Activated CD4-positive, alpha-beta T cell treated with anti-CD3 and anti-CD28 coated beads, Interleukin-2, amount 50 U/mL, for 4 hours (primary cell): ENCODE measurements at regions not wholly inside any gene's neighbourhood (a gene's known extent, or its start where the extent isn't known, plus 50 kb on each side); places are given as distances from the start of the nearest gene placed in this dataset.
A peak's percentile ranks its signal among the peaks of the same experiment; 100 is the strongest.
"Not testable (repeated sequence)": the region's sequence is repeated elsewhere in the genome, so short reads cannot be mapped to it uniquely, and the experiment has no call there.

ENCODE experiments used
- DNase-seq, 2 experiments: peaks; one replicate each; pipeline ENCODE4 v3.0.0-alpha.2; 2020

GRCh38 chr10:47711428-47711827 lies 52.0 kb downstream of the SYT15B start:
- DNase-seq = not testable (repeated sequence)

GRCh38 chr10:47710443-47710842 lies 52.9 kb downstream of the SYT15B start:
- not testable (repeated sequence) for DNase-seq

GRCh38 chr10:47705698-47706414 lies 57.5 kb downstream of the SYT15B start:
- peak; percentile 65 to 70 for DNase-seq

GRCh38 chr10:47701285-47701684 lies 62.1 kb downstream of the SYT15B start:
- not testable (repeated sequence) for DNase-seq

GRCh38 chr10:47699854-47700253 lies 63.5 kb downstream of the SYT15B start:
- DNase-seq = not testable (repeated sequence)

- DNase-seq = not testable (repeated sequence)
Measured at GRCh38 chr10:47696170-47696569, 67.2 kb downstream of the SYT15B start.

GRCh38 chr10:47695149-47695548 lies 68.2 kb downstream of the SYT15B start:
- not testable (repeated sequence) for DNase-seq

- DNase-seq = not testable (repeated sequence)
Measured at GRCh38 chr10:47690304-47690703, 73.1 kb downstream of the SYT15B start.

GRCh38 chr10:47683826-47684475 lies 79.4 kb downstream of the SYT15B start:
- not testable (repeated sequence) for DNase-seq

- not testable (repeated sequence) for DNase-seq
Measured at GRCh38 chr10:47681638-47681990, 81.8 kb downstream of the SYT15B start.

- DNase-seq = not testable (repeated sequence)
Measured at GRCh38 chr10:47680848-47681637, 82.3 kb downstream of the SYT15B start.

- DNase-seq = not testable (repeated sequence)
Measured at GRCh38 chr10:47676102-47676501, 87.3 kb downstream of the SYT15B start.

GRCh38 chr10:47675577-47675976 lies 87.8 kb downstream of the SYT15B start:
- not testable (repeated sequence) for DNase-seq

GRCh38 chr10:47673128-47673527 lies 90.3 kb downstream of the SYT15B start:
- DNase-seq = not testable (repeated sequence)

GRCh38 chr10:47670857-47671256 lies 92.5 kb downstream of the SYT15B start:
- not testable (repeated sequence) for DNase-seq

- DNase-seq = not testable (repeated sequence)
Measured at GRCh38 chr10:47661955-47662577, 101.3 kb downstream of the SYT15B start.

- DNase-seq = not testable (repeated sequence)
Measured at GRCh38 chr10:47656732-47657131, 106.7 kb downstream of the SYT15B start.

GRCh38 chr10:47654161-47654560 lies 109.2 kb downstream of the SYT15B start:
- not testable (repeated sequence) for DNase-seq

GRCh38 chr10:47648594-47648993 lies 114.8 kb downstream of the SYT15B start:
- DNase-seq = not testable (repeated sequence)

- DNase-seq = not testable (repeated sequence)
Measured at GRCh38 chr10:47647523-47648101, 115.8 kb downstream of the SYT15B start.

GRCh38 chr10:47646686-47647273 lies 116.6 kb downstream of the SYT15B start:
- DNase-seq = not testable (repeated sequence)

- not testable (repeated sequence) for DNase-seq
Measured at GRCh38 chr10:47626975-47627374, 103.5 kb upstream of the AGAP9 start.
